Choroid plexus epithelial cell (primary cell): ENCODE measurements at regions not wholly inside any gene's neighbourhood (a gene's known extent, or its start where the extent isn't known, plus 50 kb on each side); places are given as distances from the start of the nearest gene placed in this dataset.

Experiments
- DNase-seq: peaks from one replicate; pipeline ENCODE4 v3.0.0-alpha.2; 2010; ENCODE audit warnings: low read depth
- H3K4me3 ChIP-seq: 2 replicates; pipeline ENCODE4 v1.5.1; 2011; ENCODE audit warnings: low read depth, mild to moderate bottlenecking, control low read depth, low read length, moderate library complexity
- TF ChIP-seq, protein P1 (sequence below): conservative IDR thresholded peaks from 2 replicates; pipeline ENCODE4 v1.5.1; 2011; ENCODE audit warnings: low read depth, mild to moderate bottlenecking, control low read depth, inconsistent platforms, low read length, moderate library complexity

- H3K4me3 ChIP-seq: no peak overlapping the region
- no peak for DNase-seq
- TF ChIP-seq, protein P1, sequence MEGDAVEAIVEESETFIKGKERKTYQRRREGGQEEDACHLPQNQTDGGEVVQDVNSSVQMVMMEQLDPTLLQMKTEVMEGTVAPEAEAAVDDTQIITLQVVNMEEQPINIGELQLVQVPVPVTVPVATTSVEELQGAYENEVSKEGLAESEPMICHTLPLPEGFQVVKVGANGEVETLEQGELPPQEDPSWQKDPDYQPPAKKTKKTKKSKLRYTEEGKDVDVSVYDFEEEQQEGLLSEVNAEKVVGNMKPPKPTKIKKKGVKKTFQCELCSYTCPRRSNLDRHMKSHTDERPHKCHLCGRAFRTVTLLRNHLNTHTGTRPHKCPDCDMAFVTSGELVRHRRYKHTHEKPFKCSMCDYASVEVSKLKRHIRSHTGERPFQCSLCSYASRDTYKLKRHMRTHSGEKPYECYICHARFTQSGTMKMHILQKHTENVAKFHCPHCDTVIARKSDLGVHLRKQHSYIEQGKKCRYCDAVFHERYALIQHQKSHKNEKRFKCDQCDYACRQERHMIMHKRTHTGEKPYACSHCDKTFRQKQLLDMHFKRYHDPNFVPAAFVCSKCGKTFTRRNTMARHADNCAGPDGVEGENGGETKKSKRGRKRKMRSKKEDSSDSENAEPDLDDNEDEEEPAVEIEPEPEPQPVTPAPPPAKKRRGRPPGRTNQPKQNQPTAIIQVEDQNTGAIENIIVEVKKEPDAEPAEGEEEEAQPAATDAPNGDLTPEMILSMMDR: no peak
Observed at GRCh38 chr5:2196416-2196815, 313.7 kb upstream of the IRX4 start.

DNA sequence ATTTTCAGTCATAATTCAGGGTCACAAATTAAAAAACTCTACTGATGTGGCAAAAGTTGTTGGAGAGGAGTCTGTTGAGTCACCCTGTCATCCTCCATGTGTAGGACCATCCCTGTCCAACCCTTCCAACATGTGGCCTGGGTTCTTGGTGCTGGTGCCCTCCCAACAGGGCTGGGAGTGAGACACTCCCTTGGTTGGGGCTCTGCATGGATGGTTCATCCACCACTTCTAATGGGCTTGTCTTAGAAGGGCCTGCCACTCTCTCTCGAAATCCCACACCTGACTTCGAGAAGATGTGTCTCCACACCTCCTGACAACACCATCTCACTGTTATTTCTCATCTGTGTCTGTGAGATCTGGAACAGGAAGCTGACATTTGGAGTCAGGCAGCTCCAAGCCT is 312.2 kb upstream of the IRX4 start:
- TF ChIP-seq, protein P1: no peak
- no peak overlapping the region for H3K4me3 ChIP-seq
- no peak for DNase-seq

- H3K4me3 ChIP-seq: no peak overlapping the region
- DNase-seq: no peak
- TF ChIP-seq, protein P1: no peak
Observed at GRCh38 chr5:2194236-2194555, 311.5 kb upstream of the IRX4 start.

- no peak overlapping the region for H3K4me3 ChIP-seq
- TF ChIP-seq, protein P1: no peak
- DNase-seq: no peak
Observed at GRCh38 chr5:2193542-2194235, 311.0 kb upstream of the IRX4 start.

GRCh38 chr5:2193142-2193541 is 310.4 kb upstream of the IRX4 start:
- DNase-seq: no peak
- H3K4me3 ChIP-seq: no peak overlapping the region
- TF ChIP-seq, protein P1: no peak

GRCh38 chr5:2192496-2192895 is 309.8 kb upstream of the IRX4 start:
- TF ChIP-seq, protein P1: no peak
- no peak for DNase-seq
- H3K4me3 ChIP-seq: no peak overlapping the region

GRCh38 chr5:2191972-2192371 is 309.2 kb upstream of the IRX4 start:
- DNase-seq: no peak
- TF ChIP-seq, protein P1: no peak
- no peak overlapping the region for H3K4me3 ChIP-seq
